GM23248 (cell line): ENCODE measurements at regions not wholly inside any gene's neighbourhood (a gene's known extent, or its start where the extent isn't known, plus 50 kb on each side); places are given as distances from the start of the nearest gene placed in this dataset.
A peak's percentile ranks its signal among the peaks of the same experiment; 100 is the strongest.

ENCODE experiments used
- DNase-seq: peaks from one replicate; pipeline ENCODE4 v3.0.0-alpha.2; 2015
- H2AFZ ChIP-seq: fragments of 200-600 bp; sonication (generic); 2 replicates; pipeline ENCODE4 v1.6.1; 2016; ENCODE audit warnings: antibody characterized with exemption
- H3F3A ChIP-seq: fragments of 200-600 bp; sonication (generic); 2 replicates; pipeline ENCODE4 v1.6.1; 2016; ENCODE audit warnings: mild to moderate bottlenecking, antibody characterized with exemption, mixed run types; ENCODE audit not compliant: insufficient read depth
- H3K27ac ChIP-seq: fragments of 200-600 bp; sonication (generic); 2 replicates; pipeline ENCODE4 v1.5.1; 2016; ENCODE audit warnings: mild to moderate bottlenecking
- H3K27me3 ChIP-seq: fragments of 200-600 bp; sonication (generic); replicated peaks from 2 replicates; pipeline ENCODE4 v1.6.1; 2016; ENCODE audit warnings: mild to moderate bottlenecking; ENCODE audit not compliant: insufficient read depth
- H3K36me3 ChIP-seq: fragments of 200-600 bp; sonication (generic); 2 replicates; pipeline ENCODE4 v1.6.1; 2016; ENCODE audit warnings: low read depth, mild to moderate bottlenecking
- H3K4me1 ChIP-seq: fragments of 200-600 bp; sonication (generic); 2 replicates; pipeline ENCODE4 v1.6.1; 2016; ENCODE audit warnings: mild to moderate bottlenecking; ENCODE audit not compliant: insufficient read depth
- H3K4me2 ChIP-seq: fragments of 200-600 bp; sonication (generic); one replicate; pipeline ENCODE4 v1.6.1; 2016; ENCODE audit warnings: mild to moderate bottlenecking; ENCODE audit not compliant: unreplicated experiment
- H3K4me3 ChIP-seq: fragments of 200-600 bp; sonication (generic); 2 replicates; pipeline ENCODE4 v1.5.1; 2016; ENCODE audit warnings: mild to moderate bottlenecking
- H3K79me2 ChIP-seq: fragments of 200-600 bp; sonication (generic); 2 replicates; pipeline ENCODE4 v1.6.1; 2016; ENCODE audit warnings: mild to moderate bottlenecking; ENCODE audit not compliant: insufficient read depth
- H3K9ac ChIP-seq: fragments of 200-600 bp; sonication (generic); 2 replicates; pipeline ENCODE4 v1.6.1; 2016; ENCODE audit warnings: mild to moderate bottlenecking
- H3K9me2 ChIP-seq: fragments of 200-600 bp; sonication (generic); 2 replicates; pipeline ENCODE4 v1.6.1; 2016; ENCODE audit warnings: mixed run types, mild to moderate bottlenecking, moderate library complexity; ENCODE audit not compliant: insufficient read depth
- H3K9me3 ChIP-seq: fragments of 200-600 bp; sonication (generic); one replicate; pipeline ENCODE4 v1.6.1; 2017; ENCODE audit warnings: low read depth
- H4K20me1 ChIP-seq: fragments of 200-600 bp; sonication (generic); 2 replicates; pipeline ENCODE4 v1.6.0; 2016; ENCODE audit not compliant: insufficient read depth
- EZH2 ChIP-seq: fragments of 200-600 bp; sonication (generic); IDR thresholded peaks from 2 replicates; pipeline ENCODE4 v1.6.1; 2018; ENCODE audit warnings: antibody characterized with exemption, mild to moderate bottlenecking; ENCODE audit not compliant: insufficient read depth, poor library complexity, severe bottlenecking
- EZH2phosphoT487 ChIP-seq: fragments of 200-600 bp; sonication (generic); IDR thresholded peaks from 2 replicates; pipeline ENCODE4 v1.6.1; 2018; ENCODE audit warnings: antibody characterized with exemption, moderate library complexity, mild to moderate bottlenecking, low read depth; ENCODE audit not compliant: insufficient read depth
- WGBS, 2 experiments: methylation state at CpG; one replicate each; pipeline ENCODE4 v1.1.6; 2015 to 2017; ENCODE audit warnings: low lambda C conversion rate in 2 of 2, low coverage in 1 of 2; ENCODE audit errors: missing lambda C conversion rate in 2 of 2; 5-methylcytosine and 5-hydroxymethylcytosine counted together
- in situ Hi-C: fragments of 300-500 bp; cut with MboI; formaldehyde crosslinking; loops from 2 replicates; pipeline ENCODE4 v1.15.0; 2020

- Histone ChIP-seq H3F3A (peaks cover 14% of the 10 kb centered on the region; the same call in 1 of the 2 replicates), H4K20me1 (no peaks in the 10 kb centered on the region), H3K9me3 (no peaks in the 10 kb centered on the region), H3K36me3 (no peaks in the 10 kb centered on the region), H3K79me2 (no peaks in the 10 kb centered on the region), H3K9me2 (no peaks in the 10 kb centered on the region), H3K9ac (peak overlapping the region; percentile 68), H3K4me2 (peak overlapping the region; percentile 43), H3K4me3 (no peak overlapping the region), H3K4me1 (peaks cover 12% of the 10 kb centered on the region), H2AFZ (peak overlapping the region; percentile 83), H3K27me3 (no peaks in the 10 kb centered on the region), H3K27ac (peak overlapping the region; percentile 79)
- TF ChIP-seq EZH2 (no peak), EZH2phosphoT487 (no peak)
- in situ Hi-C loops: no loop called here
- peak; percentile 88 for DNase-seq
- WGBS, 2 experiments: 40 to 49% methylated on average over 18 to 22 of the region's 22 CpGs
Measured at GRCh38 chr9:91037511-91038482, 236.2 kb downstream of the SYK start.

- 90% methylated on average over 10 of the region's 10 CpGs for WGBS, 2 experiments
- no peaks in the 10 kb centered on the region for H3K79me2 ChIP-seq
- no peaks in the 10 kb centered on the region for H3K27me3 ChIP-seq
- no peaks in the 10 kb centered on the region for H4K20me1 ChIP-seq
- peaks cover 14% of the 10 kb centered on the region; the same call in 1 of the 2 replicates for H3F3A ChIP-seq
- no peak overlapping the region for H3K4me2 ChIP-seq
- no peaks in the 10 kb centered on the region for H3K9me2 ChIP-seq
- peaks cover 12% of the 10 kb centered on the region for H3K4me1 ChIP-seq
- H3K9ac ChIP-seq: peak overlapping the region; percentile 68
- no peaks in the 10 kb centered on the region for H3K9me3 ChIP-seq
- no peak overlapping the region for H3K4me3 ChIP-seq
- peak overlapping the region; percentile 83; the same call in 1 of the 2 replicates for H2AFZ ChIP-seq
- peak overlapping the region; percentile 79 for H3K27ac ChIP-seq
- in situ Hi-C loops: no loop called here
- TF ChIP-seq EZH2: no peak
- no peak for TF ChIP-seq EZH2phosphoT487
- DNase-seq: no peak
- no peaks in the 10 kb centered on the region for H3K36me3 ChIP-seq
Measured at GRCh38 chr9:91038483-91039124, 237.0 kb downstream of the SYK start.

DNA sequence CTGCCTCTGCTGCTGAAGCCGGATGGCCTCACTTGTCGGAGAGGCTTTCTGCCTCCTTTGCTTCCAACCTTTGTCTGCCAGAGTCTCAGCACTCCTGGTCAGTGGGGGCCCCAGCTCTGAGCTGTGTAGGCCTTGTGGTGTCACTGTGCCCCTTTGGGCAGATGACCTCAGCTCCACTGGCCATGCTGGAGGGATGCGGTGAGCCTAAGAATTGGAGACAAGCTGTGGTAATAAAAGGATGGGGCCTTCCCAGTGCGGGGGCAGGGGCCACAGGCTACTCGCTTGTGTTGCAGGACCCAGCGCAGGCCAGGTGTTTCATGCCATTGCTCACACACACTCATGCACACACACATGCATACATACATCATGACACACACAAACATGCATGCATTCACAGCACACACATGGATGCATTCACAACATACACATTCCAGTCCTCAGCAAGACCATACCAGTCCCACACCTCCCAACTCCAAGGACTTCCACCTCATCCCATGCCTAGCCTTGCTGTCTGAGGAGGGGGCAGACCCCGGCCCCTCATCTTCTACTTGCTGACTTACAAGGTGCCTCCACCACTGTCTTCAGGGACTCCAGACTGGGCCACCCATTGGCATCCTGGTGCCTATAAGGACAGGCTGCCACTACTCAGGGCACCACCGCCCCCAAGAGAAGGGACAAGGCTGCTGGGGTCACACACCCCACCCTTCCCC is 237.7 kb downstream of the SYK start:
- H3K4me1 ChIP-seq: peaks cover 12% of the 10 kb centered on the region
- no peaks in the 10 kb centered on the region for H3K9me3 ChIP-seq
- no peak overlapping the region for H3K9ac ChIP-seq
- no peaks in the 10 kb centered on the region for H3K36me3 ChIP-seq
- H3K4me3 ChIP-seq: no peak overlapping the region
- in situ Hi-C loops: no loop called here
- H4K20me1 ChIP-seq: no peaks in the 10 kb centered on the region
- DNase-seq: no peak
- no peak overlapping the region for H3K4me2 ChIP-seq
- no peak overlapping the region for H2AFZ ChIP-seq
- WGBS, 2 experiments: 92 to 100% methylated on average over 7 to 8 of the region's 8 CpGs
- no peak overlapping the region for H3K27ac ChIP-seq
- H3K79me2 ChIP-seq: no peaks in the 10 kb centered on the region
- no peaks in the 10 kb centered on the region for H3K27me3 ChIP-seq
- no peak for TF ChIP-seq EZH2
- peaks cover 14% of the 10 kb centered on the region; the same call in 1 of the 2 replicates for H3F3A ChIP-seq
- H3K9me2 ChIP-seq: no peaks in the 10 kb centered on the region

GRCh38 chr9:91039835-91040140 is 238.2 kb downstream of the SYK start:
- no peaks in the 10 kb centered on the region for H3K79me2 ChIP-seq
- no peak overlapping the region for H3K9ac ChIP-seq
- in situ Hi-C loops: no loop called here
- peaks cover 12% of the 10 kb centered on the region for H3K4me1 ChIP-seq
- no peaks in the 10 kb centered on the region for H3K36me3 ChIP-seq
- no peaks in the 10 kb centered on the region for H3K9me2 ChIP-seq
- H3F3A ChIP-seq: peaks cover 14% of the 10 kb centered on the region; the same call in 1 of the 2 replicates
- H3K27ac ChIP-seq: no peak overlapping the region
- H2AFZ ChIP-seq: no peak overlapping the region
- 95 to 98% methylated on average over 8 of the region's 8 CpGs for WGBS, 2 experiments
- H3K27me3 ChIP-seq: no peaks in the 10 kb centered on the region
- H4K20me1 ChIP-seq: no peaks in the 10 kb centered on the region
- H3K4me3 ChIP-seq: no peak overlapping the region
- H3K4me2 ChIP-seq: no peak overlapping the region
- TF ChIP-seq EZH2 (no peak), EZH2phosphoT487 (no peak)
- H3K9me3 ChIP-seq: no peaks in the 10 kb centered on the region
- DNase-seq: no peak
